CD4-positive, alpha-beta memory T cell (primary cell): ENCODE measurements at regions not wholly inside any gene's neighbourhood (a gene's known extent, or its start where the extent isn't known, plus 50 kb on each side); places are given as distances from the start of the nearest gene placed in this dataset.

ENCODE experiments used
- CTCF ChIA-PET: fragments of 350-600 bp; sonication (Branson Sonifier 250); formaldehyde crosslinking; loops from one replicate; lab custom pipeline; 2021; ENCODE audit warnings: inconsistent platforms; ENCODE audit not compliant: partially characterized antibody; lab: Charles Lee
- POLR2A ChIA-PET: fragments of 350-600 bp; sonication (Branson Sonifier 250); formaldehyde crosslinking; loops from one replicate; lab custom pipeline; 2021; ENCODE audit not compliant: partially characterized antibody; lab: Charles Lee
- DNase-seq, 5 donors: peaks; one replicate each; pipeline versions ENCODE4 v3.0.0 to v3.0.0-alpha.2; 2020 to 2022; ENCODE audit warnings: mixed read lengths in 1 of 5
- H3K27ac ChIP-seq: one replicate; pipeline ENCODE4 v1.7.0; 2013; ENCODE audit warnings: low read depth, low read length
- H3K27me3 ChIP-seq: 2 replicates; pipeline ENCODE4 v1.7.0; 2013; ENCODE audit warnings: mild to moderate bottlenecking, low read length, moderate library complexity; ENCODE audit not compliant: insufficient read depth
- H3K36me3 ChIP-seq: 2 replicates; pipeline ENCODE4 v1.7.0; 2013; ENCODE audit warnings: mild to moderate bottlenecking, low read length, moderate library complexity; ENCODE audit not compliant: insufficient read depth
- H3K4me1 ChIP-seq: 2 replicates; pipeline ENCODE4 v1.7.0; 2013; ENCODE audit warnings: mild to moderate bottlenecking, low read length, moderate library complexity; ENCODE audit not compliant: insufficient read depth
- H3K4me3 ChIP-seq, 2 donors: one replicate each; pipeline ENCODE4 v1.7.0; 2013; ENCODE audit warnings: low read length in 2 of 2, mild to moderate bottlenecking in 1 of 2
- H3K9me3 ChIP-seq, 2 donors: one replicate each; pipeline ENCODE4 v1.7.0; 2013; ENCODE audit warnings: low read length in 2 of 2, control low read depth in 1 of 2; ENCODE audit not compliant: control insufficient read depth in 1 of 2
- H3K27ac Mint-ChIP-seq, 7 donors: one replicate each; pipeline ENCODE4 v1.8.0; 2020 to 2021; ENCODE audit warnings: mixed read lengths in 7 of 7, mild to moderate bottlenecking in 6 of 7, inconsistent platforms in 3 of 7, moderate library complexity in 3 of 7
- H3K27me3 Mint-ChIP-seq, 2 donors: one replicate each; pipeline ENCODE4 v1.8.0; 2020 to 2021; ENCODE audit warnings: mixed read lengths in 2 of 2
- H3K36me3 Mint-ChIP-seq, 2 donors: one replicate each; pipeline ENCODE4 v1.8.0; 2020 to 2021; ENCODE audit warnings: mixed read lengths in 2 of 2, inconsistent platforms in 1 of 2, mild to moderate bottlenecking in 1 of 2
- H3K4me1 Mint-ChIP-seq, 4 donors: one replicate each; pipeline ENCODE4 v1.8.0; 2020 to 2021; ENCODE audit warnings: mixed read lengths in 4 of 4, mild to moderate bottlenecking in 1 of 4
- H3K4me3 Mint-ChIP-seq, 8 donors: one replicate each; pipeline ENCODE4 v1.8.0; 2020 to 2021; ENCODE audit warnings: mixed read lengths in 8 of 8, mild to moderate bottlenecking in 7 of 8, moderate library complexity in 6 of 8, inconsistent platforms in 3 of 8
- H3K9me3 Mint-ChIP-seq, 8 donors: one replicate each; pipeline ENCODE4 v1.8.0; 2020 to 2021; ENCODE audit warnings: mixed read lengths in 8 of 8, mild to moderate bottlenecking in 5 of 8, inconsistent platforms in 3 of 8, moderate library complexity in 1 of 8
- intact Hi-C: fragments of 100-400 bp; cut with micrococcal nuclease; formaldehyde crosslinking; loops from one replicate; pipeline ENCODE4 v1.15.1; 2023

DNA sequence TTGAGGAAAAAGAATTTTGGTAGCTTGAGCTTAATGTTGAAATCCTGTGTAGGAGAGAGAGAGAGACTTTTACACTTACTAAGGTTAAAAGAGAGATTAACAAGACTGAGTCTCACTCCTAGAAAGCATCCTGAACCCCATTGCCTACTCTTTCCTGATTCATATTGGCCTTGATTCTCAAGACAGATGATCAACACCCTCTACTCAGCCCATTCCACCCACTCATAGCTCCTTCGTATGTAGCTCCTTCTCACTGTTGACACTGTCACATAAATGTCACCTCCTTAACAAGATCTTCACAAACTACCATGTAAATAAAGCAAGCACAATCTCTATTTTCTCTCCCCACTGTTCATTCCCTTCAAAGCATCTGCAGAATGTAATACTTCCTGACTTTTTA, 574.6 kb upstream of the LMCD1 start:
- H3K27ac Mint-ChIP-seq = no peak overlapping the region
- POLR2A ChIA-PET = no interaction called here
- no peak for DNase-seq

DNA sequence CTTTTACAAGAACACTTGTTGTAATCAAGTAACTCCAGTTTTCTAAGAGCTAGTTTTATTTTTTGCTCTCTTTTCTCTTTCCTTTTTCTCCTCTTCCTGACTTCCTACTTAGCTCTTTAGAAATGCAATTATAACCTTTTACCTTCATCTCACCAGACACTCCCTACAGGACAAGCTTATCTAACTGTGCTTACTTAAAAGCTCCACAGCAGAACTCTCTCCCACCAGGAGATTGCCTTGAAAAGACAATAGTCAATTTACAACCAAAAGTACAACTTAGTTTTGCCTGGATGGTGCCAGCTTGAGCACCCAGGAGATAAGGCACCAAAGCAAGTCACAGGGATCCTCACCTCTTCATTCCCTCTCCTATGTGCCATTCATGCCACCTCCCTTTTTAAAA, 573.8 kb upstream of the LMCD1 start:
- POLR2A ChIA-PET = no interaction called here

More for the DNA sequence above, 574.6 kb upstream of the LMCD1 start:
- Histone ChIP-seq H3K9me3 (no peaks in the 10 kb centered on the region), H3K4me3 (no peak overlapping the region), H3K4me1 (no peaks in the 10 kb centered on the region), H3K36me3 (no peaks in the 10 kb centered on the region), H3K27ac (no peak overlapping the region), H3K27me3 (no peaks in the 10 kb centered on the region)
- Mint-ChIP-seq H3K27me3 (no peaks in the 10 kb centered on the region), H3K36me3 (no peaks in the 10 kb centered on the region), H3K4me1 (peaks cover 0 to 3% (median 1%) of the 10 kb centered on the region in 4 donors), H3K4me3 (no peak overlapping the region), H3K9me3 (peaks cover 0 to 5% (median 0%) of the 10 kb centered on the region in 8 donors)
- CTCF ChIA-PET = no interaction called here
- intact Hi-C loops = no loop called here

GRCh38 chr3:7929319-7929889, 572.2 kb upstream of the LMCD1 start:
- Histone ChIP-seq H3K9me3 (no peaks in the 10 kb centered on the region), H3K4me1 (no peaks in the 10 kb centered on the region), H3K27ac (no peak overlapping the region), H3K4me3 (no peak overlapping the region), H3K36me3 (no peaks in the 10 kb centered on the region), H3K27me3 (no peaks in the 10 kb centered on the region)
- no peaks in the 10 kb centered on the region for H3K27me3 Mint-ChIP-seq
- no peaks in the 10 kb centered on the region for H3K36me3 Mint-ChIP-seq
- intact Hi-C loops = no loop called here
- peaks cover 0 to 3% (median 1%) of the 10 kb centered on the region in 4 donors for H3K4me1 Mint-ChIP-seq
- ChIA-PET POLR2A (no interaction called here), CTCF (no interaction called here)
- no peak for DNase-seq
- no peak overlapping the region for H3K27ac Mint-ChIP-seq
- H3K4me3 Mint-ChIP-seq = no peak overlapping the region
- peaks cover 0 to 7% (median under 1%) of the 10 kb centered on the region in 8 donors for H3K9me3 Mint-ChIP-seq

More for the DNA sequence above, 573.8 kb upstream of the LMCD1 start:
- Mint-ChIP-seq H3K36me3 (no peaks in the 10 kb centered on the region), H3K4me3 (no peak overlapping the region), H3K27ac (peak overlapping the region in 2 of 7 donors; percentile 20 to 55), H3K27me3 (no peaks in the 10 kb centered on the region), H3K4me1 (peaks cover 0 to 3% (median 1%) of the 10 kb centered on the region in 4 donors), H3K9me3 (peaks cover 0 to 5% (median 0%) of the 10 kb centered on the region in 8 donors)
- H3K4me3 ChIP-seq = no peak overlapping the region
- intact Hi-C loops = no loop called here
- no peaks in the 10 kb centered on the region for H3K27me3 ChIP-seq
- no peaks in the 10 kb centered on the region for H3K36me3 ChIP-seq
- H3K9me3 ChIP-seq = no peaks in the 10 kb centered on the region
- H3K27ac ChIP-seq = no peak overlapping the region
- DNase-seq = no peak
- CTCF ChIA-PET = no interaction called here
- no peaks in the 10 kb centered on the region for H3K4me1 ChIP-seq

GRCh38 chr3:7934362-7934761, 567.3 kb upstream of the LMCD1 start:
- no peaks in the 10 kb centered on the region for H3K27me3 Mint-ChIP-seq
- H3K27ac Mint-ChIP-seq = no peak overlapping the region

GRCh38 chr3:7947930-7948329, 553.7 kb upstream of the LMCD1 start:
- no peaks in the 10 kb centered on the region for H3K4me1 ChIP-seq
- no peak overlapping the region for H3K27ac Mint-ChIP-seq
- intact Hi-C loops = no loop called here
- no peaks in the 10 kb centered on the region for H3K27me3 ChIP-seq
- DNase-seq = no peak
- no peak overlapping the region for H3K4me3 ChIP-seq
- no peaks in the 10 kb centered on the region for H3K36me3 Mint-ChIP-seq
- H3K27me3 Mint-ChIP-seq = no peaks in the 10 kb centered on the region
- ChIA-PET CTCF (interaction anchor here (0.7 kb wide), 1 partner anchor 148 kb away, joined by 3 read pairs; no protein-coding TSS in a partner anchor), POLR2A (no interaction called here)
- no peaks in the 10 kb centered on the region for H3K9me3 ChIP-seq
- no peak overlapping the region for H3K27ac ChIP-seq
- H3K4me3 Mint-ChIP-seq = no peak overlapping the region
- H3K36me3 ChIP-seq = no peaks in the 10 kb centered on the region
- peaks cover 0 to 3% (median under 1%) of the 10 kb centered on the region in 4 donors for H3K4me1 Mint-ChIP-seq
- H3K9me3 Mint-ChIP-seq = peaks cover 0 to 1% (median 0%) of the 10 kb centered on the region in 8 donors

More at GRCh38 chr3:7934362-7934761, 567.3 kb upstream of the LMCD1 start:
- Mint-ChIP-seq H3K36me3 (no peaks in the 10 kb centered on the region), H3K4me1 (peaks cover 0 to 7% (median 0%) of the 10 kb centered on the region in 4 donors), H3K9me3 (peaks cover 6 to 19% (median 13%) of the 10 kb centered on the region in 8 donors), H3K4me3 (no peak overlapping the region)
- intact Hi-C loops = no loop called here
- ChIA-PET POLR2A (no interaction called here), CTCF (no interaction called here)
- Histone ChIP-seq H3K4me3 (no peak overlapping the region), H3K27me3 (no peaks in the 10 kb centered on the region), H3K9me3 (no peaks in the 10 kb centered on the region), H3K27ac (no peak overlapping the region), H3K36me3 (no peaks in the 10 kb centered on the region), H3K4me1 (no peaks in the 10 kb centered on the region)
- DNase-seq = no peak

DNA sequence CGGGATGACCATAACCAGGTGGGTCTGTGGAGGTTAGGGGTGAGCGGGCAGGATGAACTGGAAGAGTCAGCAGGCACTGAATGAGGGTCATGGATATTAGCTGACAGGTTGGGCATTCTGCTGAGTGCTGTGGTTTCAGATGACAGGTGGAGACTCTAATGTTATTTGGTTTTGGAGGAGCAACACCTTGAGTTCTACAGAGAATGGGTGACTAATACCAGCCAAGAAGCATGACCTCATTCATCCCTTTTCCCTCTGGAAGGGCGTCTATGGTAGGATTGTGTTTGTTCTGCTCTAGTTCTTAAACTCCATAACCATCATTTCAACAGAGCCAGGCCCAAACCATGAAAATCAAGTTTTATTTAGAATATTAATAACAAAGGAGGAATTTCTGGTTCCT, 550.7 kb upstream of the LMCD1 start:
- Histone ChIP-seq H3K4me1 (no peaks in the 10 kb centered on the region), H3K27me3 (no peaks in the 10 kb centered on the region), H3K27ac (no peak overlapping the region), H3K36me3 (no peaks in the 10 kb centered on the region), H3K9me3 (no peaks in the 10 kb centered on the region), H3K4me3 (no peak overlapping the region)
- DNase-seq = no peak
- ChIA-PET POLR2A (no interaction called here), CTCF (no interaction called here)
- no peaks in the 10 kb centered on the region for H3K27me3 Mint-ChIP-seq
- H3K9me3 Mint-ChIP-seq = peaks cover 0 to 2% (median 0%) of the 10 kb centered on the region in 8 donors
- H3K4me1 Mint-ChIP-seq = peaks cover 0 to 6% (median under 1%) of the 10 kb centered on the region in 4 donors
- intact Hi-C loops = no loop called here
- no peaks in the 10 kb centered on the region for H3K36me3 Mint-ChIP-seq
- H3K4me3 Mint-ChIP-seq = no peak overlapping the region
- no peak overlapping the region for H3K27ac Mint-ChIP-seq

- CTCF ChIA-PET = no interaction called here
- peaks cover 0 to 3% (median 0%) of the 10 kb centered on the region in 4 donors for H3K4me1 Mint-ChIP-seq
Observed at GRCh38 chr3:7953449-7954014, 548.1 kb upstream of the LMCD1 start.

More at GRCh38 chr3:7953449-7954014, 548.1 kb upstream of the LMCD1 start:
- Histone ChIP-seq H3K27ac (no peak overlapping the region), H3K4me1 (no peaks in the 10 kb centered on the region), H3K27me3 (no peaks in the 10 kb centered on the region), H3K4me3 (no peak overlapping the region), H3K36me3 (no peaks in the 10 kb centered on the region), H3K9me3 (no peaks in the 10 kb centered on the region)
- H3K27me3 Mint-ChIP-seq = no peaks in the 10 kb centered on the region
- intact Hi-C loops = no loop called here
- H3K4me3 Mint-ChIP-seq = no peak overlapping the region
- peaks cover 0 to 2% (median 0%) of the 10 kb centered on the region in 8 donors for H3K9me3 Mint-ChIP-seq
- POLR2A ChIA-PET = no interaction called here
- no peak overlapping the region for H3K27ac Mint-ChIP-seq
- H3K36me3 Mint-ChIP-seq = no peaks in the 10 kb centered on the region
- no peak for DNase-seq
